Medulla oblongata (tissue), 1 donor: ENCODE measurements at regions not wholly inside any gene's neighbourhood (a gene's known extent, or its start where the extent isn't known, plus 50 kb on each side); places are given as distances from the start of the nearest gene placed in this dataset.

ENCODE experiments used
- DNase-seq: peaks from one replicate; pipeline ENCODE4 v3.0.0-alpha.2; 2015; ENCODE audit errors: extremely low spot score

DNA sequence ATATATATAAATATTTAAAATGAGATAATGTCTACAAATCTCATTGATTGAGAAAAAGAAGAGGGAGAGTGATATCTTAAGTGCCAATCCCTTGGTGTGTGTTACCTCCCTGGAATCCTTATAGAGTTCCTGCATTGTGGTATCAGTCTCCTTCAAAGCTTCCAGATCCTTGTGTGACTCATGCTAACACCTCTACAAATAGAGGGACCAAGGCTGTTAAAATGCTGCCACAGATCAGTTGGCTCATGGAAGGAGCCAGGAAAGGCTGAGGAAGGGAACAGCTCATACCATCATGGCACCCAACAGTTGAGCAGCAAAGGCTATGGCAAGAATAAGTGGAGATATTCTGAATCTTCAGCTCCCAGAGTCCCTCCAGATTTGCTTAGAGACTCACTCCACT is 163.6 kb upstream of the ISX start:
- DNase-seq = no peak

DNA sequence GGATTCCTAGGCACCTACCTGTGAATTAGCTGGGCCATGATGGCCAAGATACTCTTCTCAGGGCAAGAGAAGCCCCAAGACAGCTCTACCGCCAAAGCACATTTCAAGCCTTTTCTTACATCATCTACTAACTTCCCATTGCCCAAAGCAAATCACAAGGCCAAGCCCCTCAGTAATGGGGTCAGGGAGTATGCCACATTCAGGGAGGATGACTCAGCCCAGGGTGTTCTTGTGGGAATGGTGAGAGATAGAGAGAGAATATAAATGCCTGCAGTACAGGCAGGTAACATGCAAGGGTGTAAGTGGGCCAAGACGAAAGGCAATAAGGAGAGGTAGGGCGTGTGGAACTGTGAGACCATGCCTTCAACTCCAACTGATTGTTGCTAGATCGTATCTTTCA is 162.5 kb upstream of the ISX start:
- DNase-seq = no peak

DNA sequence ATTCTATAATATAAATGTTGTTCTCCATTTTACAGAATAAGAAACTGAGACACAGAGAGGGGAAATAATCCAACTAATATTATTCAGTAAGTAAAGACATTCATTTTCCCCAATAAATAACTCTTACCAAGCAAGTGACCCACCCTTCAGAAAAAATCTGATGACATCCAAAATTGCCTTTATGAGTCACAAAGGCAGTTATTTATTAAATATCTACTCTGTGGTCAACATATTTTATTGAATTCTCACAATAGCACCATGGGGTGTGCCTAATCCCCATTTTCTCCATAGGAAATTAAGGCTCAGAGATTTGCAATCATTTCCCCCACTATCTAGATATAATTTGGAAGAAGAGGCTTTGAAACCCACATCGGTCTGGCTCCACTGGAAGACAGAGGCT is 161.5 kb upstream of the ISX start:
- no peak for DNase-seq

DNA sequence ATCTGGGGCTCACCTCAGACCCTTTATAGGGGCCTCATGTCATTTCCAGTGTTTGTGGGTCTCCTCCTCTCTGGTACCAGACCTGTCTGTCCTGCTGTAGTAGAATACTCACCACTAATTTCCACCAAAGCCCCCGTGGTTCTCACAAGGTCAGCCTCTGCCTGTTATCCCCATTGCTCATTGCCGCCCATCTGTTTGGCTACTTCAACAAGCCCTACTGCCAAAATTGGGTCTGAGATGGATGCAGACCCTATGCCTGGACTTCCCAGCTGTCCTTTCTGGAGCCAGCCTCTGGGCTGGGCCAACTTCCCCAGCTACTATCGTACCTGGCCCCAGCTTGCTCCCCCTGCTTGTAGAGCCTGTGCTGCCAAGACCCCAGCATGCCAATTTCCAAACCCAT is 152.1 kb upstream of the ISX start:
- no peak for DNase-seq

DNA sequence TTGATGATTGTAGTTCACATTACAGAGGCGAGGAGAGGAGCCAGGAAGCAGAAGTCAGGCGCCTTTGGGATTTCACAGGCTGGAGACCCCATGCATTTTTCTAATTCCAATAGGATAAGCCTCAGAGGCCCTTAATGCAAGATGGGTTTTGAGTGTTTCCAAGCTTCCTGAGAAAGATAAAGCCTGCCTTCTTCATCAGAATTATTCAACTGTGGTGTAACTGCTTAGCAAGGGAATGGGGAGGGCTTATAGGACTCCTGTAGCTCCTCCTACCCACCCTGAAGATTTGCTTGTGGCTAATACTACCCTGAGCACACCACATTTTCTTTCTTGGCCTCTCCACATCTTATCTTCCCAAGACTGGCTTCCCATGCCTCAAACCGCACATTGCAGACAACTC is 151.1 kb upstream of the ISX start:
- DNase-seq = no peak

DNA sequence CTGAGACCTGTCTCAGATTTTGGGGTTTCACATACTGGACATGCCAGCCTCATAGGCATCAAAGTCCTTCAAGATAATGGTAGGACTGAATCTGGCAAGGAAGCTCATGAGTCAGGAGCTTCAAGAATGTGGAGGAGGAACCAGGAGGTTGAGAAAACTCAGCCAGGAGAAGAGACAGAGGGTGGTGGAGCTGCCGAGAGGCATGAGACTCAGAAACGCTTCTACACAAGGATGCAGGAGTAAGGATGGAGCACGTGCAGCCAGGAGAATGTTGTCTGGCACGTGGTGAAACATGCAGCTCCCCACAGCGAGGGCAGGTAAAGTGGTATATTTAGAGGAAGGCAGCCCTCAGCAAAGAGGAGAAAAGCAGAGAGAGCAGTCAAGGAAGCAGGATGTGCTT is 148.7 kb upstream of the ISX start:
- DNase-seq = no peak

DNA sequence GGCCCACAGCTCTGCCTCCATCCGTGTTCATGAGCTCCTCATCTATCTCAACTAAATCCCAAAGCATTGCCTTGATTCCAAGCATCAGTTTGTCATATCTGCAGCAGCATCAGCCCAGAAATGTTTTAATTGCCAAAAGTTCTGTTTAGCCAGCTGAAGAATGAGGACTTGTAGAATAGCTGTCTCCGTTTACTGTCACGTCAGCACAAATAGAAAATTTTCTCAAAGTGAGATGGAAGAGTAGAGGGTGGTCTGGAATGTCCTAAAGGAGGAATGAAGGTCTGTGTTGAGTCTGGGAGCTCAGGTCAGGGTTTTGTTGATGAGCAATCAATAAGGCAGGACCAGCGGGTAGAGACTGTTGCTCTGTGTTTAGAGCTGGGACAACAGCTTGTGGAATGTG is 134.9 kb upstream of the ISX start:
- DNase-seq = no peak

DNA sequence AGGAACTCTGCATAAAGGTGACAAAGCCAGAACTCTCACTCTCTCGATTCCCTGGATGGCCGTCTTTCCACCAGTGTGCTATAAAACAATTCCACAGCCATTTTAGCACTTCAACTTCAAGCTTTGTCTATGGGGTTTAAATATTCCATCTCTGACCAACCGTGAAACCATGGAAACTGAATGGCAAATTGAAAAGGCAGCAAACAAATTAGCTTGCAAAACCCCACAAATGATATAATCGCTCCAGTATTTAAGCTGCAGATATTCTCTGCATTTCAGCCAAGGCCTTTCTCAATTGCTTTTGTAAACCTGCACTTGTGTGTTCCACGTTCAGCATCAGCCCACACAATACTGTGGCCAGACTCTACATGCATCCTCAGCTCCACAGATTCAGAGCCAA is 131.7 kb upstream of the ISX start:
- no peak for DNase-seq

DNA sequence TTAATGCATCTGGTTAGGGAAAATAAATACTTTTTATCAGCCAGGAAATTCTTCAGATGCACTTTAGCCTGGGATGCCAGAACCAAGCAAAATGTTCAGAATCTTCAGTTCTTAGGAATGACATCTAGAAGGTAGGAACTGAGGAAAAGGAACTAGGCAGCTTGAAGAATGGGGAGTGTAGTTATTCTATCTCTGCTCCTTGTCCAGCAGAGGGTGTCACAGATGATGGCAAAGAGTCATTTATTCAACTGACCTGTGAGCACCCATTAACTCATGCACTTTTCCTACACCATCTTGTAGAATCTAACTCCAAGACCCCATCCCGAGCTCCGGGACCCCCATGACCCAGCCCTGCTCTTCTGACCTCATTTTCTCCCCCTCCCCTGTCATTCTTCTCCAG is 122.1 kb upstream of the ISX start:
- no peak for DNase-seq

DNA sequence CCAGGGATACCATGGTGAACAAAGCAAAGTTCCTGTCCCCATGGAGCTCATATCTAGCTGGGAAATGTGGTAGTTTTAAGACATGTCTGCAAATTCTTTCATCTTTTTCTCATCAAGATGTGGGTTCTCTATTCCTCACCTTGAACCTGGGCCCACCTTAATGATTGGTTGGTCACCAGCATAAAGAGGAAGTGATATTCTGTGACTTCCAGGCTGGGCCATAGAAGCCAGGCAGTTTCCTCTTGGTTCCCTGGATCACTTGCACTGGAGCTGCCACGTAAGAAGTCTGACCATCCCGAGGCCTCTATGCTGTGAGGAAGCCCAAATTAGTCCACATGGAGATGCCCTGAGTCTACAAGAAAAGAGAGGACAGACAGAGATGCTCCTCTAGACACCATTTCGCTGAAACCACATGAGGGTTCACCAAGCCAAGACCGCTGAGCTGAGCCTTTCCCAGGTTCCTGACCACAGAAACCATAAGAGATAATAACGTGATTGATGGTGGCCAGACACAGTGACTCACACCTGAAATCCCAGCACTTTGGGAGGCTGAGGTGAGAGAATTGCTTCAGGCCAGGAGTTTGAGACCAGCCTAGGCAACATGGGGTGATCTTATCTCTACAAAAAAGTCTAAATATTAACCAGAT is 119.5 kb upstream of the ISX start:
- no peak for DNase-seq

DNA sequence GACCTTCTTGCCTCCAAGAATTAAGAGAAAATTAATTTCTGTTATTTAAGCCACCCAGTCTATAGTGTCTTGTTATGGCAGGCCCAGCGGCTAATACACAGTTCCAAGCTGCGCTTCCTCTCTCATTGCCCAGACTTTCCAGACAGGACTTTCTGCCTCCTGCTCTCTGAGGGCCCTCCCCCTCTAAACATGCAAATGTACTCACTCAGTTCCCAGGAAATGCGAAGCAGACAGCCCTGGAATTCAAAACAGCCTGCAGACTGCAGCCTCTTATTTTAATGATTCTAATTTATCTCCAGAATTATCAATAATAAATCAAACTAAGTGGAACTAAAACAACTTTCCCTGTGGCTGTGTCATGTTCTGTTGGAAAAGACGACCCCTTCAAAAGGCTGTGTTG is 115.5 kb upstream of the ISX start:
- no peak for DNase-seq

DNA sequence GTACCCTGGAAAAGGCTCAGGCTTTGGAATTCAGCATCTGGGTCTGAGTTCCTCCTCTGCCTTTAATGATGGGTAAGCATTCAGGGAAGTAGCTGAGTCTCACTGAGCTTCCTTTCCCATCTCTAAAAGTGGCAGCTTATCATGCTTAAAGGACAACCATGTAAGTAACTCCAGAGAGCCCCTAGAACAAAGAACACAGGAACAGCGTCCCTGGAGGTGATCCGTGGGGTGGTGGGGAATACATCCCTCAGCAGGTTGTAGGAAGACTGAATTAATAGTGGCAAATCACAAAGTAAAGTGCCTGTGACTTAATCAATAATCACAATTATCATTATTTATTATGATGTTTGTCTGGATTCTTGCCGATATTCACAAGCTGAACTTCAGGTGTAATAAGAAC is 114.7 kb upstream of the ISX start:
- no peak for DNase-seq

DNA sequence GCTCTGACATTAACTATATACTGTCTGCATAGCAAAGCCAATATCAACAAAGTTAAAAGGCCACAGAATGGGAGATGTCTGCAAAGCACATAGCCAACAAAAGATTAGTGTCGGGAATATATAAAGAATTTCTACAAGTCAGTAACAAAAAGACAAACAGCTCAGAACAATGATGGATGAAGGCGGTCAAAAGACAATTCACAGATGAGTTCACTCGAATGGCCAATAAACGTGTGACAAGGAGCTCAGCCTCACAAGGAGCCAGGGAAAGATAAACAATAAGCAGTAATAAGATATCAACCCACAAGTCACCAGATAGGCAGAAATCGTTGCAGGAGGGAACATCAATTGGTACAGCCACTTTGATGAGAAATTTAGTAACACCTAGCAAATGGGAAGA is 106.0 kb upstream of the ISX start:
- no peak for DNase-seq

DNA sequence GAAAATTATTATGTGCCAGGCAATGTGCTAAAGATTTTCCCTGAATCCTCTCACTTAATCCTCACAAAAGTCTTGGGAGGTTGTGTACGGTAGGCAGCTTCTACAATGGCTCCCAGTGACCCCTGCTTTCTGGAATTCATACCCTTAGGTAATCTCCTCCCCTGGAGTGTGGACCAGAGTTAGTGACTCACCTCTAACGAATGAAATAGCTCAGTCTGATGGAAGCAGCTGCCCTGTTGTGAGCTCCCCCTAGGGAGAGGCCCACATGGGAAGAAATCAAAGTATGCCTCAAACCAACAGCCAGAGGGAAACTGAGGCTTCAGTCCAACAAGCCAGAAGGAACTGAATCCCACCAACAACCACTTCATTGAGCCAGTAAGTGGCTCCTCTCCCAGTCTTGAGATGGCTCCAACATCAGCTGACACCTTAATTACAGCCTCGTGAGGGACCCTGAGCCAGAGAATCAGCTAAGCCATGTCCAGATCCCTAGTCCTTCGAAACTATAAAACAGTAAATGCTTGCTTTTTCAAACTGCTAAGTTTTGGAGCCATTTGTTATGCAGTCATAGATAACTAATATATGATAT is 98.9 kb upstream of the ISX start:
- no peak for DNase-seq

DNA sequence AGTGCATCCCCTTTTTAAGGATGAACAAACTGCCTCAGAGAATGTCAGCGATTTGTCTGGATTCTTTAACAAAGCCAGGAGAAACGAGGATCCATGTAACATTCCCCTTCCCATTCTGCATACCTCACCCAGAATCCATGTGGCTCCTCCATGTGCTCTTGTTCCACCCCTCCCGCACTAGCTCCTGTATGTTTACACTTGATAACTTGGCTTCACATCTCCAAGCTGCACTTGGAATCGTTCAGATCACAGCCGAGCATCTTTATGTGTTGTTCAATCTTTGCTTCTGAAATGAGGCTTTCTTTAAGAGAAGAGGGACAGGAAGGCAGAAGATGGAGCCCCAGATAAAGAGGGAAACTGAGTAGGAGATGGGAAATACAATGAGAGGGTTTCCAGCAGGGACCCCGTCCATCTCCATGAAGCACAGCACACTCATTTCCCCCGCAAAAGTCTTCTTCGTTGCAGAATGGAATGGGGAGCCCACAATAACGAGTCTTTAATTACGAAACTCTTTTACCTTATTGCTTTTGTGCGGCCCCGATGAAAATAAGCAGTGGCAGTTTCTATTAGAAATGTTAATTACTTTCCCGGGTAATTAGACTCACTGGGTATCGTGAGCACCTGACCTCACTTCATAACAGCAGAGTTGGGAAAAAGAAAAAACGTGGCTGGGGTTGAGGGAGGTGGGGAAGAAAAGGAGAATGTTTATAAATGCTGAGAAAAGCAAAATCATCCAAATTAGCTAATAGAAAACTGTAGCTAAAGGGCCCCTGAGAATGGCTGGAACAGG is 96.8 kb upstream of the ISX start:
- no peak for DNase-seq

DNA sequence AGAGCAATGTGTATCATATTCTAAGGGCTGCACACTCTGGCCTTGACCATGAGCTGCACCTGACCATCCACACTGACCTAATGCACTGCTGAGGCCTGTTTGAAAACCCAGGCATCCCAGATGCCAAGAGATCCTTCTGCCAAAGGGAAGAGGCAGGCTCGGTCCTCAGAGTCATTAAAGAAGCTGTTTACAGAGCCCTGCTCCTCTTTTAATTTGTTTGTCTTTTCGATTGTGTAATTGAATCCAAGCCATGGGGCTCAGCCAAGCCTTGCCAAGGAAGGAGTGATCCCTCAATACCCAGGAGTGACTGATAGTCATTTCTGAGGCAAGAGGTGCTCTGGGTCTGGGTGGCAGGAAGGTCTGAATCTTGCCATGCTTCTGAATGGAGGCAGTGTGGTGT is 94.5 kb upstream of the ISX start:
- DNase-seq = no peak

DNA sequence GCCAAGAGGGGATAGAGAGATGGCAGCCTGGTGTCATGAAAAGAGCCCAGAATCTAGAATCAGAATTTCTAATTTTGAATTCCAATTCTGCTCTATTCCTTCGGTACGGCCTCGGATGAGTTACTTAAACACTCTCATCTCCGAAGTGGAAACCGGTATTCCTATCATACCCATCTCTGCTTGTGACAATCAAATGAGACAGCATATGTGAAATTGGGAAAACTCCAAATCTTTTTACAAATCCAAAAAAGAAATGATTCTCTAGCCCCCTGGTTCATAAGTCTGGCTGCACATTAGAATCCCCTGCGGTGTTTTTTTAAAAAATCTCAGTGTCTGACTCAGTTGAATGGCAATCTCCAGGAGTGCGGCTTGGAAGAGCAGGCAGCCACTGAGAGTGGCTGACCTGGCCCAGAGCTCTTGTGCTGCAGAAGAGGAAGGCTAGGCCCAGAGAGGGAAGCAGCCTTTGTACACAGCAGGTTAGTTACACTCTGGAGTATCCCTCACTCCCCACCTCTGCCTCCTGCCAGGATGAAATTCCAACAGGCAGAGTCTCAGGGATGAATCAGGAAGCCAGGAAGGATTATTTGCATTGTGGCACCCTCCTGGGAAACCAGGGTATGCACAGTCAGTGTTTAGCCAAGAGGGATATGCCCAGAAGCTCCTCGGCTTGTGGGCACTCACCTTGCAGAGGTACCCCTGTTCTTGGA is 93.6 kb upstream of the ISX start:
- no peak for DNase-seq

DNA sequence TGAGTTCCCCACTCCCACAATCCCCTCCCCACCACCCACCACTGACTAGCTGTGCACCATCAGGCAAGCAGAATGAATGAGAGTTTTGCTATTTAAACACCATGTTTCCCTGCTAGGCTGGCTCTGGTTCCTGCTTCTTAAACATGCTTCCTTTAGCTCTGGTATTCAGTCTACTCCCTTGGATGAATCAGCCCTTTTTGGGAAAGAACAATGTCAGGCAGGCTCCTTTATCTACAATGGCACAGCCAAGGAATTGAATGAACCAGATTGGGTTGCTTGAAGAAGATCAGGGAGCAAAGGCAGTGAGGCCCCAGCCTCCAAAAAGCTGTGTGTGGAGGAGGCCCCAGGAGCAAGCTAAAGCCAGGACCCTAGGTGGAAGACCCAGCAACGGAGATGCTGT is 92.9 kb upstream of the ISX start:
- DNase-seq = no peak

DNA sequence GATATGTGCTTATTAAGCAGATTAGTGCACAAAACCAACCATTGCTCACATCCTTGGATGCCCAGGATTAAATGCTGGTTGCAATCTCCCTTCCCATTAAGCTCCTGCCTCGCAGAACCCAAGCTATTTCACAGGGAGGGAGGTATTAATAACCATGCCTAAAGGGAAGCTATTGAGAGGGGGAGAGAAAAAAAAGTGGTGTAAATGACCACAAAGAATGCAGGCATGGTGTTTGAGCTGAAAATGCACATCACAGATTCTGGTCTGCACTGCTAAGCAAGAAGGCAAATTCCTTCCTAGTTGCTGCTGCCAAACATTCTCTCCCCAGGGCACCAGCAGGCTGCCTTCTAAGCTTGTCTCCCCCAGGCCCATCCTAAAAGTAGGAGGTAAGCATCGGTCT is 92.0 kb upstream of the ISX start:
- DNase-seq = no peak

DNA sequence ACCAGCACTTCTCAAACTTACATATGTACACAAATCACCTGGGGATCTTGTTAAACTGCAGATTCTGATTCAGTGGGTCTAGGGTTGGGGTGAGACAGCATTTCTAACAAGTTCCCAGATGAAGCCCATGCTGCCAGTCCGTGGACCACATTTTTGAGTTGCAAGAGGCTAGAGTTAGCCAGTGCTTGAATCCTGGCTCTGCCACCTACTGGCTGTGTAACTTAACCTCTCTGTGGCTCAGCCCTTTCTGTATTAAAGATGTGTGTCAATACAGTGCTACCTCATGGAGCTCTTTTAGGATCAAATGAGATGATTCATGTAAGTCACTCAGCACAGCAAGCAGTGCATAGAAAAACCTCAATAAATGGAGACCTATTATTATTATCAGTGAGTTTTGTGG is 90.2 kb upstream of the ISX start:
- no peak for DNase-seq

DNA sequence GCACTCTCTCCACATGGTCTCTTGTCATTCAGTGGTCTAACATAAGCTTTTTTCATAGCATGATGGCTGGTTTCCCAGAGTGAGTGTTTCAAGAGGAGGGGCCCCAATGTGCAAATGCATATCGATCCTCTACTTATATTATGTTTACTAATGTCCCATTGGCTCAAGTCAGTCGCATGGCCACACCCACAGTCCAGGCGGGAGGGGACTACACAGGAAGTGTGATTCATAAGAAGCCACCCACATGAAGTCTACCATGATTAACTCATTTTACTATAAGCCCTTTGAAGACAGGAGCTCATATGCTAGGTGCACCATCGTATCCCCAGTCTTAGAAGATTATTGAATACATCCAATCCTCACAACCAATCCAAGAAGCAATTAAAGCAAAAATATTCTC is 89.5 kb upstream of the ISX start:
- no peak for DNase-seq

DNA sequence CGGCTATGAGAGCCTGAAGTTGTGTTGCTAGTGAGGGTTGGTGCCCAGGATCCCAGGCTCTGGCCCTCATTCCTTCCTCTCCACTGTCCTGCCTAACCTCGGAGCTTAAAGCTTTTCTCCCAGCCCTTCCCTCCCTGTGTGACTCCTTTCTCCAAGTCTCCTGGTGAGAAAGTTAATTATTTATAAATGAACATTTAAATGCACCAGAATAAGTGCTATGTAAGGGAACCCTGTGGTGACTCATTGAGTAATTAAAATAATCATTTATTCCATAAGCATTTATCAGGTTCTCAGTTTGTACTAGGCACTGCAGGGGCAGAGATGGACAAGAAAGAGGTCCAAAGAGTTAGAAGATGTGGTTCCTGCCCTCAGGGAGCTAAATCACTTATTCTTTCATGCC is 89.1 kb upstream of the ISX start:
- DNase-seq = no peak

DNA sequence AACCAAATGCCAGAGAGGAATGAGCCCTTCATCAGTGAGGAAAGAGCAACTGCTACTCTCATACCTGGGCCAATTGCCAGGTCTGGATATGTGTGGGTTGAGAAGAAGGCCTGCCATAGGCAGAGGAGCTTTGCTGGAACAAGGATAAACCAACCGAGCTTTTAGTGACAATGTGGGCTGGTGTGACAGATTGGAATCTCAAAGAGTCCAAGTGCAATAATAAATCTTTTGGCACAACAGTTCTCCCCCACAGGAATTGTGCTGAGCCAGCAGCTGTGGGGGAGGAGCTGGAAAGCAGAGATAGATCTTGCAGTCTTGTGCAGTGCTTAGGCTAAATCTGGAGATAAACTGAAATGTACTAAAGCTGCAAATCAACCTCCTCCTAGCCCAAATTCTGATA is 79.4 kb upstream of the ISX start:
- DNase-seq = no peak
